OCI-LY1 (cell line): ENCODE measurements at regions not wholly inside any gene's neighbourhood (a gene's known extent, or its start where the extent isn't known, plus 50 kb on each side); places are given as distances from the start of the nearest gene placed in this dataset.

ENCODE experiments used
- H2AFZ ChIP-seq: fragments of 200-600 bp; sonication (generic), shearing (Covaris generic); 2 replicates; pipeline ENCODE4 v1.6.0; 2014; ENCODE audit warnings: antibody characterized with exemption, mild to moderate bottlenecking, low read length
- H3F3A ChIP-seq: fragments of 200-600 bp; sonication (generic), shearing (Covaris generic); 2 replicates; pipeline ENCODE4 v1.6.0; 2014; ENCODE audit warnings: mild to moderate bottlenecking, antibody characterized with exemption, low read length, moderate library complexity; ENCODE audit not compliant: insufficient read depth
- H3K27ac ChIP-seq: fragments of 200-600 bp; sonication (generic); 2 replicates; pipeline ENCODE4 v1.5.1; 2014; ENCODE audit warnings: low read length, mixed run types, mild to moderate bottlenecking, low read depth; ENCODE audit not compliant: poor library complexity, severe bottlenecking
- H3K27me3 ChIP-seq: fragments of 200-600 bp; sonication (generic); 2 replicates; pipeline ENCODE4 v1.6.0; 2014; ENCODE audit warnings: antibody characterized with exemption, mild to moderate bottlenecking, low read length, moderate library complexity; ENCODE audit not compliant: insufficient read depth
- H3K36me3 ChIP-seq: fragments of 200-600 bp; sonication (generic); 2 replicates; pipeline ENCODE4 v1.6.1; 2014; ENCODE audit warnings: mild to moderate bottlenecking, antibody characterized with exemption, low read length, moderate library complexity, mixed read lengths; ENCODE audit not compliant: insufficient read depth
- H3K4me1 ChIP-seq: fragments of 200-600 bp; sonication (generic); 2 replicates; pipeline ENCODE4 v1.5.1; 2014; ENCODE audit warnings: mild to moderate bottlenecking, low read length, moderate library complexity; ENCODE audit not compliant: insufficient read depth, severe bottlenecking
- H3K4me2 ChIP-seq: fragments of 200-600 bp; sonication (generic), shearing (Covaris generic); 2 replicates; pipeline ENCODE4 v1.6.1; 2014; ENCODE audit warnings: low read length
- H3K4me3 ChIP-seq: fragments of 200-600 bp; sonication (generic); 2 replicates; pipeline ENCODE4 v1.5.1; 2014; ENCODE audit warnings: low read length, low read depth, mild to moderate bottlenecking, mixed read lengths; ENCODE audit not compliant: poor library complexity, severe bottlenecking
- H3K79me2 ChIP-seq: fragments of 200-600 bp; shearing (Covaris generic); 2 replicates; pipeline ENCODE4 v1.6.1; 2016; ENCODE audit warnings: mixed run types, low read length, mixed read lengths; ENCODE audit not compliant: insufficient read depth
- H3K9ac ChIP-seq: fragments of 200-600 bp; sonication (generic), shearing (Covaris generic); 2 replicates; pipeline ENCODE4 v1.6.1; 2014; ENCODE audit warnings: mild to moderate bottlenecking, low read length, mixed read lengths
- H3K9me2 ChIP-seq: fragments of 200-600 bp; sonication (generic), shearing (Covaris generic); 2 replicates; pipeline ENCODE4 v1.6.1; 2014; ENCODE audit warnings: low read depth, mild to moderate bottlenecking, low read length, mixed read lengths
- H3K9me3 ChIP-seq: fragments of 200-600 bp; shearing (Covaris generic); 2 replicates; pipeline ENCODE4 v1.6.1; 2014; ENCODE audit warnings: low read length, mixed read lengths
- H4K20me1 ChIP-seq: fragments of 200-600 bp; sonication (generic), shearing (Covaris generic); 2 replicates; pipeline ENCODE4 v1.6.0; 2016; ENCODE audit warnings: mild to moderate bottlenecking, low read length; ENCODE audit not compliant: insufficient read depth
- EZH2 ChIP-seq: fragments of 200-600 bp; sonication (generic), shearing (Covaris generic); IDR thresholded peaks from 2 replicates; pipeline ENCODE4 v1.8.0; 2017; ENCODE audit warnings: borderline replicate concordance, mixed run types, mild to moderate bottlenecking, antibody characterized with exemption, low read length, moderate library complexity, mixed read lengths
- TF ChIP-seq, protein P1 (sequence below): fragments of 200-600 bp; sonication (generic), shearing (Covaris generic); IDR thresholded peaks from 2 replicates; pipeline ENCODE4 v1.5.1; 2017; ENCODE audit warnings: mild to moderate bottlenecking, antibody characterized with exemption, low read length, moderate library complexity, mixed read lengths

DNA sequence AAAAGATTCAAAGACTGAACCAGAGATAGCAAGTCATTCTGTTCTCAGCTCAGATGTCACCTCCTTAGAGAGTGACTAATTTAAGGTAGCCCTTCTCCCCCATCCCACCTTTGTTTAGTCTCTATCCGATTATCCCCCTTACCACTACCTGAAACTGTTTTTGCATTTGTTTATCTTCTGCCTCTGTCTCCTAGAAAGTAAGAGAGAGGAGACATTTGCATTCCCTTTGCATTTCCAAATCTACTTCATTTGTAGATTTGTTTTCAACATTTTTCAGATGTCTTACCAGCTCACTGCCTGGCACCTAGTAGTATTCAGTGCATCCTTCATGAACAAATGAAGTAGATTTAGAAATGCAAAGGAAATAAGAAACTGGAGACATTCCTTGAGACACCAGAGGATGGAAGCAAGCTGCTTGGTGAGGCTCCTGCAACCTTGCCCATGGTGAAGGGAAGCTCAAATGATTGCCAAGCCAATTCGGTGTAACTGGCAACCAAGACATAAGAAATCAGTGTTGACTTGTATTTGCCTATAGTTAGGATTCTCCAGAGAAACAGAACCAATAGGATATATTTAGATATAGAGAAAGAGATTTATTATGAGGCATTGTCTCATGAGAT lies 385.7 kb downstream of the STK39 start:
- Histone ChIP-seq H3F3A (no peaks in the 10 kb centered on the region), H3K27me3 (no peaks in the 10 kb centered on the region), H3K9ac (no peak overlapping the region), H3K36me3 (no peaks in the 10 kb centered on the region), H2AFZ (no peak overlapping the region), H3K9me3 (no peaks in the 10 kb centered on the region), H3K4me2 (no peak overlapping the region), H3K9me2 (no peaks in the 10 kb centered on the region), H4K20me1 (no peaks in the 10 kb centered on the region), H3K27ac (no peak overlapping the region), H3K4me1 (no peaks in the 10 kb centered on the region), H3K4me3 (no peak overlapping the region), H3K79me2 (no peaks in the 10 kb centered on the region)
- TF ChIP-seq, protein P1, sequence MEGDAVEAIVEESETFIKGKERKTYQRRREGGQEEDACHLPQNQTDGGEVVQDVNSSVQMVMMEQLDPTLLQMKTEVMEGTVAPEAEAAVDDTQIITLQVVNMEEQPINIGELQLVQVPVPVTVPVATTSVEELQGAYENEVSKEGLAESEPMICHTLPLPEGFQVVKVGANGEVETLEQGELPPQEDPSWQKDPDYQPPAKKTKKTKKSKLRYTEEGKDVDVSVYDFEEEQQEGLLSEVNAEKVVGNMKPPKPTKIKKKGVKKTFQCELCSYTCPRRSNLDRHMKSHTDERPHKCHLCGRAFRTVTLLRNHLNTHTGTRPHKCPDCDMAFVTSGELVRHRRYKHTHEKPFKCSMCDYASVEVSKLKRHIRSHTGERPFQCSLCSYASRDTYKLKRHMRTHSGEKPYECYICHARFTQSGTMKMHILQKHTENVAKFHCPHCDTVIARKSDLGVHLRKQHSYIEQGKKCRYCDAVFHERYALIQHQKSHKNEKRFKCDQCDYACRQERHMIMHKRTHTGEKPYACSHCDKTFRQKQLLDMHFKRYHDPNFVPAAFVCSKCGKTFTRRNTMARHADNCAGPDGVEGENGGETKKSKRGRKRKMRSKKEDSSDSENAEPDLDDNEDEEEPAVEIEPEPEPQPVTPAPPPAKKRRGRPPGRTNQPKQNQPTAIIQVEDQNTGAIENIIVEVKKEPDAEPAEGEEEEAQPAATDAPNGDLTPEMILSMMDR, result no peak
- no peak for TF ChIP-seq EZH2

DNA sequence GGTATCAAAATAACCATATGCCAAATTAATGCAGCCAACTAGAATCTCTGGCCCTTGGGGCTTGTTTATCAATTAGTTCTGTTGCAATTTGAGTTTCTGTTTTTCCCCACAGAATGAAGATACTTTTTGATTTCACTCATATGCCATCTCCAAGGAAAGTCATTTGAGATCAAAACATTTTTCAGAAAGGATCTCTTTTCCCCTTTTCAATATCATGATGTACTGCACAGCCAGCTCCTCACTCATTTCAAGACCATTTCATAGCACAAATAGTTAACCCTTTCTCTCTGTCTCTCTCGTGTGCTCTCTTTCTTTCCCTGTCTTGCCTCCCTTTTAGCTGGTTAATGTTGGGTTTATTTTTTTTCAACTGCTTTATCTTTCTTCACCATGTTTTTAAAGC lies 387.3 kb downstream of the STK39 start:
- no peak overlapping the region for H3K4me2 ChIP-seq
- H3K4me1 ChIP-seq, result no peaks in the 10 kb centered on the region
- H4K20me1 ChIP-seq, result no peaks in the 10 kb centered on the region
- no peak overlapping the region for H3K9ac ChIP-seq
- TF ChIP-seq, protein P1, result no peak
- TF ChIP-seq EZH2, result no peak
- H3K36me3 ChIP-seq, result no peaks in the 10 kb centered on the region
- no peaks in the 10 kb centered on the region for H3K27me3 ChIP-seq
- H2AFZ ChIP-seq, result no peak overlapping the region
- H3K9me2 ChIP-seq, result no peaks in the 10 kb centered on the region
- H3K79me2 ChIP-seq, result no peaks in the 10 kb centered on the region
- no peaks in the 10 kb centered on the region for H3F3A ChIP-seq
- H3K27ac ChIP-seq, result no peak overlapping the region
- no peak overlapping the region for H3K4me3 ChIP-seq
- H3K9me3 ChIP-seq, result no peaks in the 10 kb centered on the region

DNA sequence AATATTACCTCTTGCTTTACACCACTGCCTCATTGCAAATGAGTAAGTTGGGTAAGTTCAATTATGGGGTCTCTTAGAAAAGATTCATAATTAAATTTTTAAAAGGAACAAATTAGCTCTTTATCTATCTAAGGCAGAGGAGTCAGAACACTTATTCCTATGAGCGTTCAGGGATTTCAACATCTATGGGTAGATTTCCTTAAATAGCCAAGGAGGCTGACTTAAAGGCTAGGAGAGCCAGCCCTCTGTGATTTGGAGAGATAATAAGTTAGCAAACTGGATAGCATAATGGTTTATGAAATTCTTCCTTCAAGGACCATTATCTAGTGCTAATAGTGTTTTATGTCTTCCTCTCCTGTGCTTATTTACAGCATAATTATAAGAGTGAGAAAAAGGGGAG lies 387.7 kb downstream of the STK39 start:
- Histone ChIP-seq H3K4me1 (no peaks in the 10 kb centered on the region), H3K9me3 (no peaks in the 10 kb centered on the region), H3K36me3 (no peaks in the 10 kb centered on the region), H3K9ac (no peak overlapping the region), H3K27ac (no peak overlapping the region), H2AFZ (no peak overlapping the region), H3K79me2 (no peaks in the 10 kb centered on the region), H4K20me1 (no peaks in the 10 kb centered on the region), H3K27me3 (no peaks in the 10 kb centered on the region), H3K4me2 (no peak overlapping the region), H3K4me3 (no peak overlapping the region), H3F3A (no peaks in the 10 kb centered on the region), H3K9me2 (no peaks in the 10 kb centered on the region)
- no peak for TF ChIP-seq EZH2
- TF ChIP-seq, protein P1, result no peak
